PC-9 (cell line): ENCODE measurements at regions not wholly inside any gene's neighbourhood (a gene's known extent, or its start where the extent isn't known, plus 50 kb on each side); places are given as distances from the start of the nearest gene placed in this dataset.
"Not testable (repeated sequence)": the region's sequence is repeated elsewhere in the genome, so short reads cannot be mapped to it uniquely, and the experiment has no call there.

Source experiments
- BruUV-seq: library from RNA; stranded (reverse); fragments of 400-500 nt; replicated peaks from 2 replicates; lab custom pipeline; 2021; lab: Mats Ljungman, UMichigan
- CTCF ChIA-PET: fragments of 300-600 bp; sonication (Branson Sonifier 250); formaldehyde crosslinking; loops from one replicate; lab custom pipeline; 2022; ENCODE audit warnings: antibody characterized with exemption; lab: Charles Lee
- POLR2A ChIA-PET: fragments of 300-600 bp; sonication (Branson Sonifier 250); formaldehyde crosslinking; loops from one replicate; lab custom pipeline; 2022; ENCODE audit warnings: antibody characterized with exemption; ENCODE audit not compliant: unreplicated experiment; lab: Charles Lee
- DNase-seq, 2 experiments: peaks; one replicate each; pipeline versions ENCODE4 v3.0.0 to v3.0.0-alpha.2; 2015 to 2022; ENCODE audit warnings: mixed read lengths in 1 of 2
- H2AFZ ChIP-seq: fragments of 200-600 bp; sonication (generic); 2 replicates; pipeline ENCODE4 v1.8.1; 2017; ENCODE audit warnings: antibody characterized with exemption
- H3F3A ChIP-seq: fragments of 200-600 bp; sonication (generic); 2 replicates; pipeline ENCODE4 v1.8.1; 2017; ENCODE audit warnings: antibody characterized with exemption, mild to moderate bottlenecking, low read depth; ENCODE audit not compliant: insufficient read depth
- H3K27ac ChIP-seq: fragments of 200-600 bp; sonication (generic); 2 replicates; pipeline ENCODE4 v1.6.1; 2016; ENCODE audit warnings: mixed run types
- H3K27me3 ChIP-seq: fragments of 200-600 bp; sonication (generic); 2 replicates; pipeline ENCODE4 v1.6.1; 2016; ENCODE audit warnings: low read depth, mixed run types; ENCODE audit not compliant: insufficient read depth
- H3K36me3 ChIP-seq: fragments of 200-600 bp; sonication (generic); 2 replicates; pipeline ENCODE4 v1.6.1; 2016; ENCODE audit warnings: low read depth, mixed run types
- H3K4me1 ChIP-seq: fragments of 200-600 bp; sonication (generic); replicated peaks from 2 replicates; pipeline ENCODE4 v1.6.1; 2016; ENCODE audit warnings: mixed run types; ENCODE audit not compliant: insufficient read depth
- H3K4me2 ChIP-seq: fragments of 200-600 bp; sonication (generic); 2 replicates; pipeline ENCODE4 v1.6.1; 2017; ENCODE audit warnings: mixed run types
- H3K4me3 ChIP-seq: fragments of 200-600 bp; sonication (generic); 2 replicates; pipeline ENCODE4 v1.6.1; 2016; ENCODE audit warnings: mixed run types
- H3K79me2 ChIP-seq: fragments of 200-600 bp; sonication (generic); 2 replicates; pipeline ENCODE4 v1.6.1; 2017; ENCODE audit warnings: low read depth, mixed run types
- H3K9me2 ChIP-seq: fragments of 200-600 bp; sonication (generic); 2 replicates; pipeline ENCODE4 v1.8.1; 2017; ENCODE audit warnings: mild to moderate bottlenecking; ENCODE audit not compliant: insufficient read depth
- H3K9me3 ChIP-seq: fragments of 200-600 bp; sonication (generic); 2 replicates; pipeline ENCODE4 v1.8.1; 2016; ENCODE audit warnings: low read depth; ENCODE audit not compliant: insufficient read depth
- H4K20me1 ChIP-seq: fragments of 200-600 bp; sonication (generic); 2 replicates; pipeline ENCODE4 v1.8.1; 2017; ENCODE audit not compliant: insufficient read depth
- CTCF ChIP-seq: fragments of 200-600 bp; sonication (generic); conservative IDR thresholded peaks from 2 replicates; pipeline ENCODE4 v1.6.1; 2017; ENCODE audit warnings: mixed run types, antibody characterized with exemption, mild to moderate bottlenecking, moderate library complexity
- EZH2 ChIP-seq: fragments of 200-600 bp; sonication (generic); IDR thresholded peaks from 2 replicates; pipeline ENCODE4 v1.8.0; 2017; ENCODE audit warnings: antibody characterized with exemption, low read depth
- intact Hi-C: fragments of 100-400 bp; cut with micrococcal nuclease; formaldehyde crosslinking; loops from one replicate; pipeline ENCODE4 v1.10.0; 2022; ENCODE audit not compliant: unreplicated experiment

- Histone ChIP-seq H3K36me3 (no peaks in the 10 kb centered on the region), H2AFZ (no peak overlapping the region), H3K4me3 (no peak overlapping the region), H3K9me3 (no peaks in the 10 kb centered on the region; the same call in 1 of the 2 replicates), H3K79me2 (no peaks in the 10 kb centered on the region), H3F3A (no peaks in the 10 kb centered on the region), H3K27ac (no peak overlapping the region), H3K4me2 (no peak overlapping the region), H4K20me1 (no peaks in the 10 kb centered on the region), H3K27me3 (no peaks in the 10 kb centered on the region), H3K9me2 (no peaks in the 10 kb centered on the region), H3K4me1 (no peaks in the 10 kb centered on the region)
- POLR2A ChIA-PET = interaction anchor here (0.7 kb wide), 1 partner anchor 1704 kb away, joined by 4 read pairs; no protein-coding TSS in a partner anchor
- BruUV-seq = no TSS peak
- CTCF ChIA-PET = no interaction called here
- no peak for DNase-seq
- intact Hi-C loops = no loop called here
- TF ChIP-seq CTCF (no peak), EZH2 (no peak)
These were observed 452.8 kb upstream of the PTGER4 start for GRCh38 chr5:40226906-40227305.

- H3K4me1 ChIP-seq, CTCF ChIA-PET, H3K4me3 ChIP-seq, H3K27ac ChIP-seq, H2AFZ ChIP-seq, H3K9me3 ChIP-seq, H3F3A ChIP-seq, H3K36me3 ChIP-seq, intact Hi-C loops, H3K9me2 ChIP-seq, DNase-seq, H3K27me3 ChIP-seq, H3K79me2 ChIP-seq, BruUV-seq, POLR2A ChIA-PET, H4K20me1 ChIP-seq, H3K4me2 ChIP-seq: not testable (repeated sequence)
These were observed 454.6 kb upstream of the PTGER4 start for GRCh38 chr5:40225147-40225546.

- Histone ChIP-seq H3K36me3 (no peaks in the 10 kb centered on the region), H3K4me2 (no peak overlapping the region), H3K4me1 (no peaks in the 10 kb centered on the region), H3K27ac (no peak overlapping the region), H3K9me2 (no peaks in the 10 kb centered on the region; the same call in 1 of the 2 replicates), H3K79me2 (no peaks in the 10 kb centered on the region), H3K27me3 (no peaks in the 10 kb centered on the region), H3K4me3 (no peak overlapping the region), H2AFZ (no peak overlapping the region), H3F3A (no peaks in the 10 kb centered on the region), H3K9me3 (no peaks in the 10 kb centered on the region; the same call in 1 of the 2 replicates), H4K20me1 (no peaks in the 10 kb centered on the region)
- CTCF ChIA-PET = no interaction called here
- DNase-seq = no peak
- intact Hi-C loops = no loop called here
- POLR2A ChIA-PET = interaction anchor here (0.6 kb wide), 1 partner anchor 465 kb away, joined by 5 read pairs; no protein-coding TSS in a partner anchor
- TF ChIP-seq EZH2 (no peak), CTCF (no peak)
- no TSS peak for BruUV-seq
These were observed 455.3 kb upstream of the PTGER4 start for GRCh38 chr5:40224421-40224820.

- H3K27me3 ChIP-seq = no peaks in the 10 kb centered on the region
- no peaks in the 10 kb centered on the region for H4K20me1 ChIP-seq
- TF ChIP-seq CTCF = no peak
- TF ChIP-seq EZH2 = no peak
- intact Hi-C loops = no loop called here
- H3K27ac ChIP-seq = no peak overlapping the region
- H3K9me3 ChIP-seq = no peaks in the 10 kb centered on the region; the same call in 1 of the 2 replicates
- no peak overlapping the region for H3K4me3 ChIP-seq
- H3K36me3 ChIP-seq = no peaks in the 10 kb centered on the region
- no peaks in the 10 kb centered on the region for H3K4me1 ChIP-seq
- no peaks in the 10 kb centered on the region; the same call in 1 of the 2 replicates for H3K9me2 ChIP-seq
- no peak overlapping the region for H2AFZ ChIP-seq
- POLR2A ChIA-PET = no interaction called here
- CTCF ChIA-PET = interaction anchor here (0.6 kb wide), 1 partner anchor 13 kb away, joined by 4 read pairs; no protein-coding TSS in a partner anchor
- no peak for DNase-seq
- no peaks in the 10 kb centered on the region for H3F3A ChIP-seq
- H3K4me2 ChIP-seq = no peak overlapping the region
- no peaks in the 10 kb centered on the region for H3K79me2 ChIP-seq
- BruUV-seq = no TSS peak
These were observed 455.8 kb upstream of the PTGER4 start for GRCh38 chr5:40223884-40224402.
